SK-N-MC (cell line): ENCODE measurements at regions not wholly inside any gene's neighbourhood (a gene's known extent, or its start where the extent isn't known, plus 50 kb on each side); places are given as distances from the start of the nearest gene placed in this dataset.

Experiments
- EZH2 ChIP-seq: fragments of 200-600 bp; sonication (generic); IDR thresholded peaks from one replicate; pipeline ENCODE4 v1.6.1; 2017; ENCODE audit warnings: antibody characterized with exemption
- FOXP2 ChIP-seq: optimal IDR thresholded peaks from 2 replicates; pipeline ENCODE3; 2011; ENCODE audit warnings: mild to moderate bottlenecking, moderate library complexity; ENCODE audit not compliant: insufficient read depth; ENCODE audit errors: extremely low read length, control extremely low read depth
- POLR2AphosphoS5 ChIP-seq: IDR thresholded peaks from 2 replicates; pipeline ENCODE4 v1.6.1; 2012; ENCODE audit warnings: mild to moderate bottlenecking, low read depth, low read length, borderline replicate concordance

DNA sequence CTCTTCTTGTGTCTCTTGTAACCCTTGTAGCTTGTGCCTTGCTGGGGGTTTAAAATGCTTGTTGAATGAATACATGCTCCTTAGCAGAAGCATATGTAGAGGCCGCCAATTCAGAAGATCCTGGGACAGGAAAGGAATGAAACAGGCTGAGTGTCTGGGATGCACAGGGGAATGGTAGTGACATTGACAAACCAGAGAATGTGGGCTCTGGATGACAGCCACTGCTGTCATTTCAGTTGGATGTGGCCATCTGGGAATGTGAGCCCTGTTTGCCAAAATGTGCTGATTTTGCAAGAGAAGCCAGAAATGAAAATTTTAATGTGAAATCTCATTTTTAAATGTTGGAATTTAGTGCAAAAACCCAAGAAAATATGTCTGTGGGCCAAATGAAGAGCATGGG is 136.8 kb downstream of the DACT1 start:
- TF ChIP-seq POLR2AphosphoS5 = no peak
- TF ChIP-seq EZH2 = no peak
- TF ChIP-seq FOXP2 = no peak
